Mucosa of descending colon (tissue), 3 donors: ENCODE measurements at regions not wholly inside any gene's neighbourhood (a gene's known extent, or its start where the extent isn't known, plus 50 kb on each side); places are given as distances from the start of the nearest gene placed in this dataset.
A peak's percentile ranks its signal among the peaks of the same experiment; 100 is the strongest.
"Not testable (repeated sequence)": the region's sequence is repeated elsewhere in the genome, so short reads cannot be mapped to it uniquely, and the experiment has no call there.

Experiments
- ATAC-seq: fragments of 200-7000 bp; cut with Tn5 transposase; one replicate; pipeline ENCODE4 v1.9.1; 2020; ENCODE audit warnings: mild to moderate bottlenecking, moderate library complexity
- DNase-seq, 3 donors: peaks; one replicate each; pipeline ENCODE4 v3.0.0-alpha.2; 2020
- H3K36me3 ChIP-seq: fragments of 200-600 bp; one replicate; pipeline ENCODE4 v1.8.0; 2021; ENCODE audit warnings: low read depth, mild to moderate bottlenecking
- H3K4me1 ChIP-seq: fragments of 200-600 bp; one replicate; pipeline ENCODE4 v1.8.0; 2021; ENCODE audit warnings: low read depth, mild to moderate bottlenecking
- H3K4me3 ChIP-seq: fragments of 200-600 bp; one replicate; pipeline ENCODE4 v1.8.0; 2021; ENCODE audit warnings: mild to moderate bottlenecking
- H3K9me3 ChIP-seq: fragments of 200-600 bp; one replicate; pipeline ENCODE4 v1.8.0; 2021; ENCODE audit warnings: mild to moderate bottlenecking
- CTCF ChIP-seq: fragments of 200-600 bp; IDR thresholded peaks from one replicate; pipeline ENCODE4 v1.8.0; 2022; ENCODE audit warnings: antibody characterized with exemption, mild to moderate bottlenecking
- intact Hi-C, 2 donors: fragments of 100-400 bp; cut with DNase I in 1 of 2; cut with micrococcal nuclease in 1 of 2; formaldehyde crosslinking; loops; one replicate each; pipeline versions ENCODE4 v1.11.0 to v1.11.1; 2022; cut with DNase I, micrococcal nuclease
- donor health status: DM: no; HTN: no; CAD: no; lungs with moderate emphysema.
- donor health status: DM: no; HTN: no; CAD: no.
- donor health status: DM: no; HTN: yes; CAD: no.

DNA sequence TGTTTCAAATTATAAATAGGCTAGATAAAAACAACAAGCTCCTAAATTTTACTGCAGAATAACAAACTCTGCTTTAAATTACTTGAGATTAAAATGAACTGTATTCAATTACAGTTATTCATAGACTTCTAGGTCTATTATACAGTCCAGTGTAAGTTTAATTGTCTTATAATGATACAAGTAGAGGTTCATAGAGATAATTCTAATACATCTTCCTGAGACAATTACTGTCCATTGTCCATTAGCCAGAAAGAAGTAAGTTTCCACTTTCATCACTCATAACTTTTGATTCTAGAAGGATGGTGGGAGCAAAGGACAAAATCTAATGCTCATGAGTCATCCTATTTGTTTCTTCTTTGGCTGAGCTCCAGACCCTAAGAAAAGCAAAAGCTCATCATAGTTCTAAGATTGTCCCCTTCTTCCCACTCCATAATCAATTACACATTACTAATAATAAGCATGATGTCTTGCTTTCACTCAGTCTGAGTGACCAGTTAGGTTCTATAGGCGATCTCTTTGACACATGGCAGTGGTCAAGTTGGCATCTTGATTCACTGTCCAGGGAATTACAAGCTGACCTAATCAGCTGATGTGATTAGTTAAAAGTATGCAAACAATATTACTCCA lies 502.5 kb upstream of the IZUMO3 start:
- intact Hi-C loops, result no loop called here

DNA sequence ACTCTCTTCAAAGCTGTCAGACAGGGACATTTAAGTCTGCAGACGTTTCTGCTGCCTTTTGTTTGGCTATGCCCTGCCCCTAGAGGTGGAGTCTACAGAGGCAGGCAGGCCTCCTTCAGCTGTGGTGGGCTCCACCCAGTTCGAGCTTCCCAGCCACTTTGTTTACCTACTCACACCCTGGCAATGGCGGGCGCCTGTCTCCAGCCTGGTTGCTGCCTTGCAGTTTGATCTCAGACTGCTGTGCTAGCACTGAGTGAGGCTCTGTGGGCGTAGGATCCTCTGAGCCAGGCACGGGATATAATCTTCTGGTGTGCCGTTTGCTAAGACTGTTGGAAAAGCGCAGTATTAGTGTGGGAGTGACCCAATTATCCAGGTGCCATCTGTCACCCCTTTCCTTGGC lies 499.8 kb upstream of the IZUMO3 start:
- not testable (repeated sequence) for DNase-seq

More for the DNA sequence above, 502.5 kb upstream of the IZUMO3 start:
- H3K36me3 ChIP-seq, result no peaks in the 10 kb centered on the region
- H3K4me1 ChIP-seq, result no peaks in the 10 kb centered on the region
- H3K4me3 ChIP-seq, result no peak overlapping the region
- TF ChIP-seq CTCF, result no peak
- no peak for DNase-seq
- H3K9me3 ChIP-seq, result peaks cover 11% of the 10 kb centered on the region
- ATAC-seq, result no peak

GRCh38 chr9:25029743-25030142 lies 484.0 kb upstream of the IZUMO3 start:
- Histone ChIP-seq H3K4me3 (no peak overlapping the region), H3K9me3 (peaks cover 9% of the 10 kb centered on the region), H3K4me1 (no peaks in the 10 kb centered on the region), H3K36me3 (no peaks in the 10 kb centered on the region)
- DNase-seq (no peak), ATAC-seq (no peak)
- TF ChIP-seq CTCF, result no peak
- intact Hi-C loops, result no loop called here

More for the DNA sequence above, 499.8 kb upstream of the IZUMO3 start:
- H3K4me1 ChIP-seq, ATAC-seq, H3K36me3 ChIP-seq, intact Hi-C loops, H3K4me3 ChIP-seq, H3K9me3 ChIP-seq: not testable (repeated sequence)

- no peaks in the 10 kb centered on the region for H3K4me1 ChIP-seq
- no peak for TF ChIP-seq CTCF
- intact Hi-C loops, result no loop called here
- H3K4me3 ChIP-seq, result no peak overlapping the region
- H3K36me3 ChIP-seq, result no peaks in the 10 kb centered on the region
- H3K9me3 ChIP-seq, result peaks cover 20% of the 10 kb centered on the region
- no peak for ATAC-seq
- DNase-seq, result peak in 1 of 3 donors; percentile 15
Observed at GRCh38 chr9:25025686-25026085, 480.0 kb upstream of the IZUMO3 start.

- Histone ChIP-seq H3K9me3 (peaks cover 21% of the 10 kb centered on the region), H3K4me3 (no peak overlapping the region), H3K36me3 (no peaks in the 10 kb centered on the region), H3K4me1 (no peaks in the 10 kb centered on the region)
- intact Hi-C loops, result no loop called here
- TF ChIP-seq CTCF, result no peak
- DNase-seq, result peak in 1 of 3 donors; percentile 36
- ATAC-seq, result no peak
Observed at GRCh38 chr9:25025156-25025555, 479.5 kb upstream of the IZUMO3 start.

DNA sequence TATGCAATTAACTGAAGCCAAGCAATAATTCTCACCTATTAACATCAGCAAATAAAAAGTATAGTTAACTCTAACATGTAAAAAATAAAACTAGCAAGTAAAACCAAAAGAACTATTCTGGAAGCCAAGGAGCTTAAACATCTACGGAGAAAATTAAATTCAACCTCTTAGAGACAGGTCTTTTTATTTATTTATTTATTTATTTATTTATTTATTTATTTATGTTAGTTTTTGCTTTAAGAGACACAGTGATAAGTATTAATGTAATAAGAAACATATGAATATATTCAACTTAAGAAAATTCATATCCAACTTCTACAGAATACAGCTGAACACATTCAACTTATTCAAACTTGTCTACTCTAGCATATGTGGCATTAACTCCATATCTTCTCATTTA lies 472.1 kb upstream of the IZUMO3 start:
- intact Hi-C loops, result no loop called here
- TF ChIP-seq CTCF, result no peak
- Histone ChIP-seq H3K9me3 (peaks cover 9% of the 10 kb centered on the region), H3K4me3 (no peak overlapping the region), H3K36me3 (no peaks in the 10 kb centered on the region), H3K4me1 (no peaks in the 10 kb centered on the region)
- DNase-seq (no peak), ATAC-seq (no peak)
